Large intestine (tissue), 3 donors: ENCODE measurements at regions not wholly inside any gene's neighbourhood (a gene's known extent, or its start where the extent isn't known, plus 50 kb on each side); places are given as distances from the start of the nearest gene placed in this dataset.
"Not testable (repeated sequence)": the region's sequence is repeated elsewhere in the genome, so short reads cannot be mapped to it uniquely, and the experiment has no call there.

ENCODE experiments used
- DNase-seq, 2 donors: peaks; one replicate each; pipeline versions ENCODE4 v3.0.0 to v3.0.0-alpha.2; 2013
- H3K27ac ChIP-seq: one replicate; pipeline ENCODE4 v1.5.1; 2013; ENCODE audit warnings: low read length
- H3K27me3 ChIP-seq: 2 replicates; pipeline ENCODE4 v1.6.1; 2013; ENCODE audit warnings: low read length; ENCODE audit not compliant: control insufficient read depth, insufficient read depth
- H3K36me3 ChIP-seq: 2 replicates; pipeline ENCODE4 v1.6.1; 2013; ENCODE audit warnings: low read length; ENCODE audit not compliant: control insufficient read depth, insufficient read depth
- H3K4me1 ChIP-seq: one replicate; pipeline ENCODE4 v1.6.1; 2013; ENCODE audit warnings: low read length; ENCODE audit not compliant: control insufficient read depth, insufficient read depth
- H3K4me3 ChIP-seq: one replicate; pipeline ENCODE4 v1.5.1; 2013; ENCODE audit warnings: low read length
- H3K9me3 ChIP-seq: one replicate; pipeline ENCODE4 v1.6.1; 2013; ENCODE audit warnings: mild to moderate bottlenecking, low read depth, low read length, moderate library complexity; ENCODE audit not compliant: control insufficient read depth
- WGBS: methylation state at CpG from one replicate; pipeline ENCODE4 v1.1.5; 2013; ENCODE audit warnings: low lambda C conversion rate; ENCODE audit not compliant: insufficient coverage; 5-methylcytosine and 5-hydroxymethylcytosine counted together

DNA sequence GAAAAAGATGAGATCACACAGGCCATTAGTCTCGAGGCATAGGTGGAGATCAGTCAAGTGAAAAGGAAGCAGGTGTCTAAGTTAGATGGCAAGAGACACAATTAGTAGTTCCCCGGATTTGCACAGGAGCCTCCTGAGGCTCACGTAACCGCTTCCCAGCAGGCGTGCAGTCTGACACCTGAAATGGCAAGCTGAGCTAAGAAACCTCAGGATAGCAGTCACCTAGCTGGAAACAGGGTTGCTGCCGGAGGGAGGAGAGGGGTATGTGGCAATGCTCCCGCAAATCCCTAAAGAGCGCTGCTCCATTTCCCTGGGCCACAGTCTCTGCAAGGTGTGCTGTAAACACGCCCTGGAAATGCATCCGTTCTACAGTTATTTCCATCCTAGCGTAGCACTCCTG, 1151.0 kb downstream of the DIAPH3 start:
- no peaks in the 10 kb centered on the region for H3K4me1 ChIP-seq
- H3K4me3 ChIP-seq, result no peak overlapping the region
- H3K27me3 ChIP-seq, result no peaks in the 10 kb centered on the region
- H3K9me3 ChIP-seq, result no peaks in the 10 kb centered on the region
- H3K27ac ChIP-seq, result no peak overlapping the region
- no peaks in the 10 kb centered on the region for H3K36me3 ChIP-seq
- no peak for DNase-seq
- WGBS, result no CpG with 5 or more reads among the region's 11 CpGs

GRCh38 chr13:59016250-59016649, 1147.5 kb downstream of the DIAPH3 start:
- Histone ChIP-seq H3K4me1 (no peaks in the 10 kb centered on the region), H3K4me3 (no peak overlapping the region), H3K36me3 (no peaks in the 10 kb centered on the region), H3K9me3 (no peaks in the 10 kb centered on the region), H3K27ac (no peak overlapping the region), H3K27me3 (no peaks in the 10 kb centered on the region)
- DNase-seq, result no peak
- no CpG with 5 or more reads among the region's 3 CpGs for WGBS

GRCh38 chr13:59024434-59024833, 1139.3 kb downstream of the DIAPH3 start:
- 86% methylated on average over 1 of the region's 3 CpGs for WGBS
- Histone ChIP-seq H3K9me3 (no peaks in the 10 kb centered on the region), H3K27ac (no peak overlapping the region), H3K27me3 (no peaks in the 10 kb centered on the region), H3K36me3 (no peaks in the 10 kb centered on the region), H3K4me3 (no peak overlapping the region), H3K4me1 (no peaks in the 10 kb centered on the region)
- DNase-seq, result no peak

GRCh38 chr13:59034198-59034597, 1129.5 kb downstream of the DIAPH3 start:
- Histone ChIP-seq H3K27ac (no peak overlapping the region), H3K4me1 (no peaks in the 10 kb centered on the region), H3K4me3 (no peak overlapping the region), H3K27me3 (no peaks in the 10 kb centered on the region), H3K36me3 (no peaks in the 10 kb centered on the region), H3K9me3 (no peaks in the 10 kb centered on the region)
- no peak for DNase-seq
- 79% methylated on average over 2 of the region's 2 CpGs for WGBS

DNA sequence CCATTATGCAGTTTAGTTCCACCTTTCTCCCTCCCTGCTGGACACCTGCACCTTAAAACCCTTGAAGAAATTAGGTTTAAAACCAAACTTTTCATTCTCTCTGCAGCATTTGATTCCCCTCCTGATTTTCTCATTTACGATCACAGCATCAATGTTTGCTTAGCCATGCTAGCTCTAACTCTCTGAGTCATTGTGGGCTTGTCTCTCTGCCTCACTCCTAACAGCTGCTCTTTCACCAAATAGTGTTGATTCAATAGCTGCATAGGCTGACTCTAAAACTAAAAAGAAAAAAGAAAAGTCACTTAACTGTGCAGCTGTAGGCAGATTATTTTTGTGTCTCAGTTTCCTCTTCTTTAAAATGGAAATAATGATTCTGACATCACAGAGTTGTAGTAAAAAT, 1124.9 kb downstream of the DIAPH3 start:
- H3K27me3 ChIP-seq, result no peaks in the 10 kb centered on the region
- H3K4me1 ChIP-seq, result no peaks in the 10 kb centered on the region
- DNase-seq, result no peak
- H3K27ac ChIP-seq, result no peak overlapping the region
- no peaks in the 10 kb centered on the region for H3K36me3 ChIP-seq
- 17% methylated on average over 1 of the region's 1 CpG for WGBS
- H3K4me3 ChIP-seq, result no peak overlapping the region
- H3K9me3 ChIP-seq, result no peaks in the 10 kb centered on the region

- H3K4me3 ChIP-seq, result no peak overlapping the region
Observed at GRCh38 chr13:59043016-59043415, 1120.7 kb downstream of the DIAPH3 start.

GRCh38 chr13:59047546-59047945, 1116.2 kb downstream of the DIAPH3 start:
- Histone ChIP-seq H3K9me3 (no peaks in the 10 kb centered on the region), H3K27ac (no peak overlapping the region), H3K4me1 (no peaks in the 10 kb centered on the region), H3K4me3 (no peak overlapping the region), H3K36me3 (no peaks in the 10 kb centered on the region), H3K27me3 (no peaks in the 10 kb centered on the region)
- 40% methylated on average over 1 of the region's 2 CpGs for WGBS
- DNase-seq, result no peak

More at GRCh38 chr13:59043016-59043415, 1120.7 kb downstream of the DIAPH3 start:
- DNase-seq, result no peak
- Histone ChIP-seq H3K27ac (no peak overlapping the region), H3K27me3 (no peaks in the 10 kb centered on the region), H3K9me3 (no peaks in the 10 kb centered on the region), H3K4me1 (no peaks in the 10 kb centered on the region), H3K36me3 (no peaks in the 10 kb centered on the region)
- no CpG with 5 or more reads among the region's 2 CpGs for WGBS

DNA sequence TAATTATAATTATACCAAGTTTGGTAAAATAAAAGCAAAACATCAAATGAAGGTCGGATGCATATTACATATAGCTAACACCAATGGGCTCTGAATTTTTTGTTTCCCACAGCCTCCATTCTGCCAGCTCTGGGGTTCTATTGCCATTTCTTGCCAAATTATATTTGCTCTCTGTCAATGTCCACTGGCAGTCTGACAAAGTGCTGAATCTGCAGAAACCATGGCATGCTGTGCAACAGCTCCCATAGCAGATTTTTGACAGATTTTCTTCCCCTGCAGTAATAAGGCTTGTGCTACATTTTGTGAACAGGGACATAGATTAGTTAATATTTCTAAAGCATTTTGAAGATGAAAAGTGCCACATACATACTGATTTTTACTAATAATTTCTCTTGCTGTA, 1102.1 kb downstream of the DIAPH3 start:
- H3K36me3 ChIP-seq, result no peaks in the 10 kb centered on the region
- H3K4me1 ChIP-seq, result no peaks in the 10 kb centered on the region
- WGBS, result no CpG with 5 or more reads among the region's 1 CpG
- no peak overlapping the region for H3K27ac ChIP-seq
- DNase-seq, result no peak
- H3K4me3 ChIP-seq, result no peak overlapping the region
- no peaks in the 10 kb centered on the region for H3K27me3 ChIP-seq
- no peaks in the 10 kb centered on the region for H3K9me3 ChIP-seq

DNA sequence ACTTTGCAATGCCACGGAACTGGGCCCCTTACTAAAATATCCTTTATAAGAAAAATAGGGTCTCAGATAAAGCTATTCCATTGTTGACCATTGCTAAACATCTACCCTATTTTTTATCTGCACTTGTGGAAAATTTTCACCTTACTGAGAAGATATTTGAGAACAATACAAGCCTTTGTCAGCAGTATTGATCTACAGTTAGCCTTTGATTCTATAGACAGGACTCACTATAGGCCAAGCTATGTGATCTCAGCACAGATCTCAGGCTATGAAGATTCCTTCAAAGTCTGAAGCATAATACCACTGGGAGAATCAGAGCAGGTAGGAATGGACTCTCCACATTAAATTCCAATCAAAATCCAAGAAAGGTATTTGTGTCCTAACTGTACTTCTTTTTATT, 1099.7 kb downstream of the DIAPH3 start:
- WGBS, result no CpG with 5 or more reads among the region's 1 CpG
- H3K36me3 ChIP-seq, result no peaks in the 10 kb centered on the region
- no peak overlapping the region for H3K27ac ChIP-seq
- H3K9me3 ChIP-seq, result no peaks in the 10 kb centered on the region
- DNase-seq, result no peak
- H3K4me3 ChIP-seq, result no peak overlapping the region
- no peaks in the 10 kb centered on the region for H3K27me3 ChIP-seq
- H3K4me1 ChIP-seq, result no peaks in the 10 kb centered on the region

- H3K4me3 ChIP-seq, H3K27me3 ChIP-seq, DNase-seq, H3K4me1 ChIP-seq, H3K9me3 ChIP-seq, H3K36me3 ChIP-seq, H3K27ac ChIP-seq: not testable (repeated sequence)
Observed at GRCh38 chr13:59076386-59076785, 1087.3 kb downstream of the DIAPH3 start.

- no peak overlapping the region for H3K27ac ChIP-seq
- 90% methylated on average over 2 of the region's 2 CpGs for WGBS
- no peaks in the 10 kb centered on the region for H3K27me3 ChIP-seq
- DNase-seq, result no peak
- H3K4me3 ChIP-seq, result no peak overlapping the region
- H3K9me3 ChIP-seq, result no peaks in the 10 kb centered on the region
- H3K4me1 ChIP-seq, result no peaks in the 10 kb centered on the region
- no peaks in the 10 kb centered on the region for H3K36me3 ChIP-seq
Observed at GRCh38 chr13:59086147-59086546, 1077.6 kb downstream of the DIAPH3 start.
